Type B pancreatic cell (in vitro differentiated cells): ENCODE measurements at regions not wholly inside any gene's neighbourhood (a gene's known extent, or its start where the extent isn't known, plus 50 kb on each side); places are given as distances from the start of the nearest gene placed in this dataset.

Source experiments
- DNase-seq: peaks from one replicate; pipeline ENCODE4 v3.0.0; 2021; ENCODE audit warnings: mixed read lengths; ENCODE audit not compliant: unreplicated experiment; ENCODE audit errors: extremely low spot score
- H3K27ac Mint-ChIP-seq: 2 replicates; pipeline ENCODE4 v1.8.0; 2021; ENCODE audit warnings: mild to moderate bottlenecking, mixed read lengths
- H3K27me3 Mint-ChIP-seq: 2 replicates; pipeline ENCODE4 v1.8.0; 2021; ENCODE audit warnings: mixed read lengths
- H3K36me3 Mint-ChIP-seq: 2 replicates; pipeline ENCODE4 v1.8.0; 2021; ENCODE audit warnings: mixed read lengths
- H3K4me1 Mint-ChIP-seq: one replicate; pipeline ENCODE4 v1.8.0; 2021; ENCODE audit warnings: mixed read lengths; ENCODE audit not compliant: unreplicated experiment
- H3K4me3 Mint-ChIP-seq: 2 replicates; pipeline ENCODE4 v1.8.0; 2021; ENCODE audit warnings: mild to moderate bottlenecking, mixed read lengths
- H3K9me3 Mint-ChIP-seq: 2 replicates; pipeline ENCODE4 v1.8.0; 2021; ENCODE audit warnings: mixed read lengths
- TF ChIP-seq, protein P1 (sequence below): fragments of 200-600 bp; sonication (generic); conservative IDR thresholded peaks from 2 replicates; pipeline ENCODE4 v1.5.0; 2021; ENCODE audit warnings: antibody characterized with exemption, mild to moderate bottlenecking

DNA sequence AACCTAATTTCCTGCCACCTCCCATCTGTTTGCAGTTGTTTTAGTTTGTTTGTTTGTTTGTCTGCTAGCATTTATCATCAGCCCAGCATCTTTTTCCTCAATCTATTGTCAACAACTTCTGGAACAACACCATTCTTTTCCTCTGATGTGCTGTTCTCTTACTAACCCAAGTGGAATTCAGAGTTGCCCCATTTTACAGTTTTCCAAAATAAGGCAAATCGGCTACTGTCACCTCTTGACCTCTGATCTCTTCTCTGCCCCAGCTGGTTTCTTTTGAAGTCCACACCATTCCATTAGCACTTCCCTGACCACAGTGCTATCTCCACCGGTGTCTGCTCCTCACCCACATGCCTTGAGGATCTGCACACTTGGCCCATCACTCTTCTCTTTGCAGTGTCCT is 102.4 kb downstream of the EFNB2 start:
- DNase-seq: no peak
- no peaks in the 10 kb centered on the region for H3K36me3 Mint-ChIP-seq
- no peak overlapping the region for H3K4me3 Mint-ChIP-seq
- H3K4me1 Mint-ChIP-seq: no peaks in the 10 kb centered on the region
- TF ChIP-seq, protein P1, sequence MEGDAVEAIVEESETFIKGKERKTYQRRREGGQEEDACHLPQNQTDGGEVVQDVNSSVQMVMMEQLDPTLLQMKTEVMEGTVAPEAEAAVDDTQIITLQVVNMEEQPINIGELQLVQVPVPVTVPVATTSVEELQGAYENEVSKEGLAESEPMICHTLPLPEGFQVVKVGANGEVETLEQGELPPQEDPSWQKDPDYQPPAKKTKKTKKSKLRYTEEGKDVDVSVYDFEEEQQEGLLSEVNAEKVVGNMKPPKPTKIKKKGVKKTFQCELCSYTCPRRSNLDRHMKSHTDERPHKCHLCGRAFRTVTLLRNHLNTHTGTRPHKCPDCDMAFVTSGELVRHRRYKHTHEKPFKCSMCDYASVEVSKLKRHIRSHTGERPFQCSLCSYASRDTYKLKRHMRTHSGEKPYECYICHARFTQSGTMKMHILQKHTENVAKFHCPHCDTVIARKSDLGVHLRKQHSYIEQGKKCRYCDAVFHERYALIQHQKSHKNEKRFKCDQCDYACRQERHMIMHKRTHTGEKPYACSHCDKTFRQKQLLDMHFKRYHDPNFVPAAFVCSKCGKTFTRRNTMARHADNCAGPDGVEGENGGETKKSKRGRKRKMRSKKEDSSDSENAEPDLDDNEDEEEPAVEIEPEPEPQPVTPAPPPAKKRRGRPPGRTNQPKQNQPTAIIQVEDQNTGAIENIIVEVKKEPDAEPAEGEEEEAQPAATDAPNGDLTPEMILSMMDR: no peak
- H3K27me3 Mint-ChIP-seq: no peaks in the 10 kb centered on the region
- H3K27ac Mint-ChIP-seq: no peak overlapping the region
- H3K9me3 Mint-ChIP-seq: peaks cover 18% of the 10 kb centered on the region

DNA sequence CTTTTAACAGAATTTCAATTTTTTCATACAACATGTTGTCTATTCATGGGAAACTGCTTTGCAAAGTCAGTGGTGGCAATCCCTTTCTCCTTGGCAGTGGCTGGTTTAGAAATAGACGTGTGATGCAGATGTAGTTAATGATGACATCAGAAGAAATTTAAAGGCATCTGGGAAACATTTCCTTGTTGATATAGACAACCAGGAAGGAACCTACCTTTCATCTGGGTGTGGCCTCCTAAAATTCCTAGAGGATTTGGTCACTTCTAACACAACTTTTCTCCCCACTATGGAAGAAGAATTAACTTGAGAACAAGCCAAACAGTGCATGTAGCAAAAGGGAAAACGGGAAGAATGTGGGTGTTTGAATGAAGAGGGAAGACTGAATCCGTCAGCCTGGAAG is 102.8 kb downstream of the EFNB2 start:
- H3K36me3 Mint-ChIP-seq: no peaks in the 10 kb centered on the region
- no peak for DNase-seq
- TF ChIP-seq, protein P1: no peak
- H3K27ac Mint-ChIP-seq: no peak overlapping the region
- H3K27me3 Mint-ChIP-seq: no peaks in the 10 kb centered on the region
- H3K4me1 Mint-ChIP-seq: no peaks in the 10 kb centered on the region
- H3K4me3 Mint-ChIP-seq: no peak overlapping the region
- peaks cover 18% of the 10 kb centered on the region for H3K9me3 Mint-ChIP-seq

DNA sequence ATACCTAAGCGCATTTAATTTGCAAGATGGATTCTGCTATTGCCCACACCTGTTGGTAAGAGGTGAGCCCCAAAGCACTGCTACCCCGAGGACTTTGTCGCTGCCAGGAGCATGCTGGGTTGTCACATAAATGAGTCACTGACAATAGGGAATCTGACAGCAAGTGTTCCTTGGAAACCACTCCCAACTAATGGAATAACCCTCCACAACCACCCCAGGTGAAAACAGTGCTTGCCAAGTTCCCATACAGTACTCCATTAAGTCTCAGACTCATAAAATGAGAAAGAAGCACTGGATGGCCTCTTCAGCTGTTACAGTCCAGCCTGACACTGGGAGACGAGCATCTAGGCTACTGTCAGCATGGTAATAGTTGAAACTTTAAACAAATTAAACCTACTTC is 108.6 kb downstream of the EFNB2 start:
- no peak for DNase-seq
- TF ChIP-seq, protein P1: no peak
- Mint-ChIP-seq H3K27ac (no peak overlapping the region), H3K4me1 (peaks cover 13% of the 10 kb centered on the region), H3K9me3 (peaks cover 18% of the 10 kb centered on the region), H3K27me3 (no peaks in the 10 kb centered on the region), H3K36me3 (no peaks in the 10 kb centered on the region), H3K4me3 (no peak overlapping the region)

DNA sequence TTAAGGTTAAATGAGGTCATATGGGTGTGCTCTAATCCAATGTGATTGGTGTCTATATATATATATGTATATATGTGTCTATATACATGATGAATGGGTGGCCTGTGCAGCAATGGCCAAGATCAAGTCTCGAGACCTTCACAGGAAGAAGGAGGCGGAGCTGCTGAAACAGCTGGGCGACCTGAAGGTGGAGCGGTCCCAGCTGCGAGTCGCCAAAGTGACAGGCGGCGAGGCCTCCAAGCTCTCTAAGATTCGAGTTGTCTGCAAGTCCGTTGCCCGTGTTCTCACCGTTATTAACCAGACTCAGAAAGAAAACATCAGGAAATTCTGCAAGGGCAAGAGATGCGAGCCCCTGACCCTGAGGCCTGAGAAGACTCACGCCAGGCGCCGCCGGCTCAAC is 109.8 kb downstream of the EFNB2 start:
- H3K9me3 Mint-ChIP-seq: peaks cover 15% of the 10 kb centered on the region
- H3K4me1 Mint-ChIP-seq: peaks cover 13% of the 10 kb centered on the region

DNA sequence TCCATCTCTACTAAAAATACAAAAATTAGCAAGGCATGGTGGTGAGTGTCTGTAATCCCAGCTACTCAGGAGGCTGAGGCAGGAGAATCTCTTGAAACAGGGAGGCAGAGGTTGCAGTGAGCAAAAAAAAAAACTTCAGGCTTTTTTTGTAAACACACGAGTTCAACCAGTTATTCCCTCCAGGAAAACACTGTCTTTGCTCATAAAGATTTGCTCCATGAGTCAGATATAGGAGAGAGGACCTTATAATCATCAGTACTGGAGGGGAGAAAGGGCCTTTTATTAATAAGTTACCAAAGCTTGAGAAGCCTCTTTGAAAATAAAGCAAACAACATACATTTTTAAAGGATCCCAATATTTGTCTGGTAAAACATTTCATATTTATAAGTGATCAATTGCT is 110.7 kb downstream of the EFNB2 start:
- Mint-ChIP-seq H3K9me3 (peaks cover 11% of the 10 kb centered on the region), H3K4me3 (no peak overlapping the region), H3K27ac (no peak overlapping the region), H3K4me1 (peaks cover 13% of the 10 kb centered on the region), H3K27me3 (no peaks in the 10 kb centered on the region), H3K36me3 (no peaks in the 10 kb centered on the region)
- DNase-seq: no peak
- TF ChIP-seq, protein P1: no peak

More for the DNA sequence above, 109.8 kb downstream of the EFNB2 start:
- TF ChIP-seq, protein P1: no peak
- Mint-ChIP-seq H3K27ac (no peak overlapping the region), H3K4me3 (no peak overlapping the region), H3K27me3 (no peaks in the 10 kb centered on the region), H3K36me3 (no peaks in the 10 kb centered on the region)
- DNase-seq: no peak

DNA sequence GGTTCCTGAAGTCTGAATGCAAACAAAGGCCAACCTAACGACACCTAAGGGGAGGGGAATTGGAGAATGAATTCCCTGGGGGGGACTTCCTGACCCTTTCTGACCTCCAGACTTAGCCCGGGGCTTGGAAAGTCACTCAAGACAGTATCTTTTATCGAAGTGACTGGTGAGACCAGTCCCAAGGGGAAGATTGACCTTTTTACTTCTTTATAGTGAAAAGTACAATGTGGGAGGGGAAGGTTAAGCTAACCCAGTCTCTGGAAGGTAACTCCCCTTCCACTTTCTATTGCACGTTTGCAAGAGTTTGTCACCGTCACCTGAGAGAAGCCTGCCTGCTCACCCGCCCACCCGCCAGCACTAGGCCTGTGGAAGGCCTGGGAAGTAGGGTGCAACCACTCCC is 111.9 kb downstream of the EFNB2 start:
- H3K27ac Mint-ChIP-seq: no peak overlapping the region

More for the DNA sequence above, 111.9 kb downstream of the EFNB2 start:
- no peak overlapping the region for H3K4me3 Mint-ChIP-seq
- H3K36me3 Mint-ChIP-seq: no peaks in the 10 kb centered on the region
- TF ChIP-seq, protein P1: no peak
- DNase-seq: no peak
- peaks cover 11% of the 10 kb centered on the region for H3K9me3 Mint-ChIP-seq
- H3K4me1 Mint-ChIP-seq: peaks cover 15% of the 10 kb centered on the region
- no peaks in the 10 kb centered on the region for H3K27me3 Mint-ChIP-seq
